ENCODE measurements at regions not wholly inside any gene's neighbourhood (a gene's known extent, or its start where the extent isn't known, plus 50 kb on each side); places are given as distances from the start of the nearest gene placed in this dataset.
"Not testable (repeated sequence)": the region's sequence is repeated elsewhere in the genome, so short reads cannot be mapped to it uniquely, and the experiment has no call there.

- DNase-seq: no peak
These were observed 319.1 kb upstream of the CNTNAP2 start for GRCh38 chr7:145797507-145797906.

- no peak for DNase-seq
These were observed 321.5 kb upstream of the CNTNAP2 start for GRCh38 chr7:145795132-145795531.

GRCh38 chr7:145784809-145785780 is 331.5 kb upstream of the CNTNAP2 start:
- DNase-seq: no peak

GRCh38 chr7:145781388-145781787 is 335.2 kb upstream of the CNTNAP2 start:
- DNase-seq: not testable (repeated sequence)

GRCh38 chr7:145779140-145779539 is 337.5 kb upstream of the CNTNAP2 start:
- no peak for DNase-seq

- DNase-seq: no peak
These were observed 341.8 kb upstream of the CNTNAP2 start for GRCh38 chr7:145774777-145775176.

GRCh38 chr7:145753004-145753403 is 363.6 kb upstream of the CNTNAP2 start:
- DNase-seq: no peak

- no peak for DNase-seq
These were observed 379.0 kb upstream of the CNTNAP2 start for GRCh38 chr7:145737617-145738016.

GRCh38 chr7:145735061-145735460 is 381.5 kb upstream of the CNTNAP2 start:
- no peak for DNase-seq

- DNase-seq: no peak
These were observed 384.1 kb upstream of the CNTNAP2 start for GRCh38 chr7:145732521-145732920.

GRCh38 chr7:145729691-145730090 is 386.9 kb upstream of the CNTNAP2 start:
- DNase-seq: no peak

GRCh38 chr7:145718129-145718528 is 398.5 kb upstream of the CNTNAP2 start:
- no peak for DNase-seq

GRCh38 chr7:145700488-145700887 is 416.1 kb upstream of the CNTNAP2 start:
- DNase-seq: no peak

- no peak for DNase-seq
These were observed 417.9 kb upstream of the CNTNAP2 start for GRCh38 chr7:145698526-145699262.

- DNase-seq: not testable (repeated sequence)
These were observed 419.0 kb upstream of the CNTNAP2 start for GRCh38 chr7:145697412-145698107.

- DNase-seq: no peak
These were observed 420.5 kb upstream of the CNTNAP2 start for GRCh38 chr7:145696071-145696470.

GRCh38 chr7:145692237-145692950 is 424.2 kb upstream of the CNTNAP2 start:
- DNase-seq: no peak

GRCh38 chr7:145691377-145691914 is 425.2 kb upstream of the CNTNAP2 start:
- DNase-seq: no peak

- no peak for DNase-seq
These were observed 435.0 kb upstream of the CNTNAP2 start for GRCh38 chr7:145681646-145682045.

GRCh38 chr7:145681159-145681558 is 435.4 kb upstream of the CNTNAP2 start:
- no peak for DNase-seq
